DMS 273 treated with DMSO at 0.1 percent for 48 hours (cell line): ENCODE measurements at regions not wholly inside any gene's neighbourhood (a gene's known extent, or its start where the extent isn't known, plus 50 kb on each side); places are given as distances from the start of the nearest gene placed in this dataset.

Source experiments
- DNase-seq: peaks from one replicate; lab custom pipeline; 2025; lab: John Stamatoyannopoulos, UW

GRCh38 chr6:40194447-40195170, 260.3 kb upstream of the MOCS1 start:
- DNase-seq = no peak

DNA sequence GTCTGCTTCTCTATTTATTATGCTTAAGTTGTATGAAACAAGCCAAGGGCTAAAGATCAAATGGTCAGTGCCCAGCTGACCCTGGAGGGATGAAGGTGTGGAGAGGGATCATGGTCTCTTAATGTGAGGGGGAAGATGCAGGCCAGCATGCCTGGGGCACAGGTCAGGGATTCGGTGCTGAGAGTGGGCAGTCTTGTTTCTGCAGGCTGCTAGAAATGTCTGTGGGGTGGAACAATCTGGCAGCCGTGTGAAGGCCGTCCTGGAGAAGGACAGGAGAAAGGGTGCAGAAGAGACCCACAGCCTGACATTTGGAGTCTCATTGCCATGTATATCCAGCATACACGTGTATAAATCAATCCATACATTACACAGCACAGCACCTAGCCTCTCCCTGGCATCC, 258.3 kb upstream of the MOCS1 start:
- DNase-seq = no peak

- no peak for DNase-seq
Measured at GRCh38 chr6:40188931-40189330, 254.7 kb upstream of the MOCS1 start.

- DNase-seq = no peak
Measured at GRCh38 chr6:40187535-40188144, 253.4 kb upstream of the MOCS1 start.

- no peak for DNase-seq
Measured at GRCh38 chr6:40185486-40185885, 251.2 kb upstream of the MOCS1 start.

- DNase-seq = no peak
Measured at GRCh38 chr6:40183902-40184301, 249.6 kb upstream of the MOCS1 start.

GRCh38 chr6:40181367-40181766, 247.1 kb upstream of the MOCS1 start:
- DNase-seq = no peak

DNA sequence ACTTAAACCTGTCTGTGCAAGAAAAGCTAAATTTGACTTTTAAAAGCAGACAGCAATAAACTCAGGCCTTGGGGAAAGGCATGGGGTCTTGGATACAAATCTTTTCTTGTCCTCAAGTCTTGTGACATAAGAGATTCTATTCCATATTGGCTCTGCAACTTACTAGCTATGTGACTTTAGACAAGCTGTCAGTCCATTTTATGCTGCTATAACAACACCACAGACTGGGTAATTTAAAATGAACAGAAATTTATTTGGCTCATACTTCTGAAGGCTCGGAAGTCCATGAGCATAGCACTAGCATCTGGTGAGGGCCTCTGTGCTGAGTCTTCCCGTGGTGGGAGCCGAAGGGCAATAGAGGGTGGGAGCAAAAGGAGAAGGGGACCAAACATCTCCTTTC, 246.0 kb upstream of the MOCS1 start:
- DNase-seq = no peak

GRCh38 chr6:40179496-40179895, 245.2 kb upstream of the MOCS1 start:
- no peak for DNase-seq

GRCh38 chr6:40177598-40177997, 243.3 kb upstream of the MOCS1 start:
- DNase-seq = no peak

GRCh38 chr6:40176152-40176551, 241.9 kb upstream of the MOCS1 start:
- peak; percentile 5 for DNase-seq

DNA sequence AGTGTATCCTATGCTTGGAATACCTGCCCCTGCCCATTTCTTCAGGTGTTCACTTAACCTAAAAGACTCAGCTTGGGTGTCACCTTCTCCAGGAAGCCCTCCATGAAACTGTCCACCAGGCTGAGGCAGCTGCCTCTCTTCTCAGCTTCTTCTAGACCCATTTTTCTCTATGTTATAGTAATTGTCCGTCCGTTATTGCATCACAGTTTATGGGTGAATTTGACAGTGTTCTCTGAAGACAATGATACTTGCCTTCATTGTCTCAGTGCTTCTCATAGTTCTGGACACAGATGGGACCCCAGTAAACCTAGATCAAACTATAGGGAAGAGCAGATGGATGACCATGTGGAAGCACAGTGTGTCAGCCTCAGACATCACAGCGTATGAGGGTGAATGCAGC, 238.0 kb upstream of the MOCS1 start:
- no peak for DNase-seq

DNA sequence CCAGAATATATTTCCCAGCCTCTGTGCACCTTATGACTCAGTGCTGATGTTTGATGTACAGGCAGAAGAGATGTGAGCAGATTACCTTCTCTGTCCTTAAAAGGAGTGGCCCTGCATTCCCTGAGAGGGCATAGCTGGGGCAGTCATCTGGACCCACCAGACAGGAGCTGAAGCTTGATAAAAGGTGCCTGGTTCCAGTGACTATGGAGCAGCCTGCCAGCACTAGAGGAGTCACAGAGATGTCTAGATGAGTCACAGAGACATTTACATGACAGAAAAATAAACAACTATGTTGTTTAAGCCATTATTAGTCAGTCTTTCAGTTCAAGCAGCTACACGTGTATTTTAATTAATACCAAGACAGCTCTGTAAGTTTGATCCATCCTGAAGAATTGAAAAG, 237.1 kb upstream of the MOCS1 start:
- DNase-seq = no peak

GRCh38 chr6:40170856-40171255, 236.6 kb upstream of the MOCS1 start:
- DNase-seq = no peak

GRCh38 chr6:40169878-40170277, 235.6 kb upstream of the MOCS1 start:
- no peak for DNase-seq

DNA sequence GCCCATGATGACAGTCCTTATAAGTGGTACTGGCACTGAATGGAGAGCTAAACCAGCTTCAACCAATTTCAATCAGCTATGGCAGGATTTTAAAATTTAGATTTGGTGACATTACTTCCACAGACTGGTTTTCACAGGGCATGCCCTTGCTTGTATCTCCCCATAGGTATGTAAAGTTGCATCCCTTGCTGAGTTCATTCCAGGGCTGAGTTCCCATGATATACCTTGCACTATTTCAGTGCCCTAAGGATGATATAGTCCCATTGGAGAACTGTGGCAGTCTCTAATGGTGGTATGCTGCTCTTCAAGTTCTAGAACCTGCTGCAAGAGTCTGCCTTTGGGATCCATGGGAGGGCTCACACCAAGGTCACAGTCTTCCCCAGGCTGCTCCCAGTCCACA, 232.7 kb upstream of the MOCS1 start:
- DNase-seq = no peak

DNA sequence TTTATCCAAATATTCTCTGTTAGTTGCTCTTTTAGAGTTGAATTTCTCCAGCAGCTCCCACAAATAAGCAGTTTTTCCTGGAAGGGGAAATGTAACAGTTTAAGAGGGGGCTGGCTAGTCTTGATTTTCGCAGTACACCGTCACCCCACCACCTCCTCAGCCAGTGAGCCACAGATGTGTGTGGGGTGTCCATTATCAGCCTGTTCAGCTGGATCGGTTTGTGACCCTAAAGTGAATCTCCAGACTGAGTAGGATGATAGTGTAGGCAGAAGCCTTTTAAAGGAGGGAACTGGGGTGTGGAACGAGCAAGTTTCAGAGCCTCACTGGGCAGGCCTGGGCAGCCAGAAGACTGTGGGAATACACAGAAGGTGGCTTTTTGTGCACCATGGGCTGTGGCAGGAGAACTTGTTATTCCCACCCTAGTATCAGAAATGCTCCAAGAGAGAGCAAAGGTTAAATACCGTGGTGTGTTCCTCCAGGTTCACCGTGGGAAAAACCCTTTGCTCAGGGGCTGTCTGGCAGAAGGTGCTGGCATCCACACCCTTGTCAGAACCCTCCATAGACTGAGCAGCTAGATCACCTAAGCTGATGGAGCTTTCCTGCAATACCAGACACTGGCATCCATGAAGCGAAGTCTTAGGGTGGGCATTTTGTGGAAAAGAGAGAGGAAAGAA, 230.9 kb upstream of the MOCS1 start:
- no peak for DNase-seq

DNA sequence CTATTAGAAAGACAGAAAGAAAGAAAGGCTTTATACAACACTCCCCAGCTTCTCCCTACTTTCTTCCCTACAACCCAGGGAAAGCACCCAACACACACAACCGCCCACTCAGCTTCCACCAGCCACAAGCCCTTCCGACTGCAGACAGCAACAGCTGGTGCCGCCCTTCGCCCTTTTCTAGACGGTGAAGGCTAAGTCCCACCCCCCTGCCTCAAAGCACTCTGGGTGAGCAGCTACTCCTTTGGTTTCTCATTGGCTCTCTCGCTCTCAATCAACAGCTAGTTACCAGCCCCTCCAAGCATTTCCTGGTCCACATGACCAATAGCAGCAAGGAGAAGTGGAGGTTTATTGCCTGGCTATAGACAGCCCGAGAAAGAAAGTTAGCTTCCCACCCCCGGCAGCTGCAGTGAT, 230.1 kb upstream of the MOCS1 start:
- no peak for DNase-seq

GRCh38 chr6:40163924-40164323, 229.7 kb upstream of the MOCS1 start:
- no peak for DNase-seq

DNA sequence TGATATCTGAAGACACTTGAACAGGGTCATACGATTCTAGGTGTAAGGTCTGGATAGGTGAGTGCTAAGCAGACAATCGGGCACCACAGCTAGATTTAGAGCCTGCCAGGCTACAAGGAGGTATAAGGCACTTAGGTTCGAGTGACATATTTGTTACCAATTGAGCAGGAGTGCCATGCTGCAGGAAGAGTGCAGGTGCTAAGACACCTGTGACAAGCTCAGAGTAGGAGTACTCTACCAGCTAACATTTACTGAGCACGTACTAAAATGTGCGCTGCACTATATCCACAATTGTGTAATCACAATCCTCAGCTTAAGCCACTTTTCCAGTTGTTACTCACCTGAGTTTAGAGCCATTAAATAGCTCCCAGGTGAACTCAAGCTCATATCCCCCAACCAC, 227.8 kb upstream of the MOCS1 start:
- no peak for DNase-seq

GRCh38 chr6:40160826-40161225, 226.6 kb upstream of the MOCS1 start:
- no peak for DNase-seq

- no peak for DNase-seq
Measured at GRCh38 chr6:40159865-40160264, 225.6 kb upstream of the MOCS1 start.

GRCh38 chr6:40152701-40153436, 218.6 kb upstream of the MOCS1 start:
- no peak for DNase-seq
